ENCODE measurements at regions not wholly inside any gene's neighbourhood (a gene's known extent, or its start where the extent isn't known, plus 50 kb on each side); places are given as distances from the start of the nearest gene placed in this dataset.

- TF ChIP-seq CTCF (conservative IDR thresholded peaks at IDR 0.05 in 1 of 2, IDR thresholded peaks at IDR 0.05 in 1 of 2; ENCODE audit: low read depth in 1 of 2, low read length in 2 of 2) (no peak), EZH2 (IDR thresholded peaks at IDR 0.05; ENCODE audit: low read length, missing control alignments) (no peak)
These were observed 104.3 kb downstream of the AXIN2 start for GRCh38 chr17:65457183-65457582.

Measured in fibroblast of lung (primary cell).